NCI-H82 treated with DMSO at 0.1 percent for 48 hours (cell line): ENCODE measurements at regions not wholly inside any gene's neighbourhood (a gene's known extent, or its start where the extent isn't known, plus 50 kb on each side); places are given as distances from the start of the nearest gene placed in this dataset.
A peak's percentile ranks its signal among the peaks of the same experiment; 100 is the strongest.
"Not testable (repeated sequence)": the region's sequence is repeated elsewhere in the genome, so short reads cannot be mapped to it uniquely, and the experiment has no call there.

Experiments used
- DNase-seq: peaks from one replicate; lab custom pipeline; 2025; ENCODE audit not compliant: unreplicated experiment; lab: John Stamatoyannopoulos, UW

GRCh38 chr1:116850436-116850835 lies 59.3 kb upstream of the PTGFRN start:
- no peak for DNase-seq

- not testable (repeated sequence) for DNase-seq
Observed at GRCh38 chr1:116851189-116851588, 58.5 kb upstream of the PTGFRN start.

GRCh38 chr1:116851846-116852245 lies 57.9 kb upstream of the PTGFRN start:
- no peak for DNase-seq

GRCh38 chr1:116852367-116852766 lies 57.3 kb upstream of the PTGFRN start:
- no peak for DNase-seq

- DNase-seq: no peak
Observed at GRCh38 chr1:116852910-116853309, 56.8 kb upstream of the PTGFRN start.

- no peak for DNase-seq
Observed at GRCh38 chr1:116853680-116854402, 55.9 kb upstream of the PTGFRN start.

GRCh38 chr1:116854403-116854690 lies 55.4 kb upstream of the PTGFRN start:
- DNase-seq: no peak

- no peak for DNase-seq
Observed at GRCh38 chr1:116854716-116855115, 55.0 kb upstream of the PTGFRN start.

- no peak for DNase-seq
Observed at GRCh38 chr1:116855191-116855619, 54.5 kb upstream of the PTGFRN start.

- peak; percentile 74 for DNase-seq
Observed at GRCh38 chr1:116855773-116856201, 53.9 kb upstream of the PTGFRN start.

- no peak for DNase-seq
Observed at GRCh38 chr1:116856312-116856711, 53.4 kb upstream of the PTGFRN start.

- no peak for DNase-seq
Observed at GRCh38 chr1:116857092-116857491, 52.6 kb upstream of the PTGFRN start.
